ENCODE measurements at regions not wholly inside any gene's neighbourhood (a gene's known extent, or its start where the extent isn't known, plus 50 kb on each side); places are given as distances from the start of the nearest gene placed in this dataset.

DNA sequence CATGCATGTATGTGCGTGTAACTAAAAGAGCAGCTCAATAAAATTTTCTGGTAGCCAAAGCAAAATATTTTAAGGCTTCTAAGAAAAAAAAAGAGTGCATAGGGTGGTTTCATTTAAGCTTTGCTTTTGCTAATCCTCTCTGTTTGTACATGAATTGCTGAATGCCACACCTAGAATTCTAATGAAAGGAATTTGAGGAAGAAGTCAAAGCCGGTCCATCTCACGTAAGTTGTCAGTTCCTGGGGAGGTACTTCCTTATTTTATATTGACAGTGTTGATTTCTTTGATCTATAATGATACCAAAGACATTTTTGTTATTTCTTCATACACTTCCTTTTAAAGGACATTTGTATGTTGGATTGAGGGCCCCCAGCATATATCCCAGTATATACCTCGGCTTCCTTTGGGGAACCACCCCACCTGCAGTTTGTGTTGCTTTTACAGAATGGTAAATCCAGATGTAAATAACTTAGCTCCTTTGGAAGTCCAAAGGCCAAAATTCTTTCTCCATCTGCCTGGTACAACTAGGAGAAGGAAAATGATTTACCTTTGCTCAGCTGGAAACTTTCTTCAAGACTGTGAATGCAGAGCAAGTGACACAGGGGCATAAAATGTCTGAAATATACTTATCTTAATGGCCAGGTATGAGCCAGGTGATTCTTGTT is 420.9 kb upstream of the ATP2B1 start:
- Histone ChIP-seq H3K4me1 (no peaks in the 10 kb centered on the region), H3K4me3 (replicated peaks in 1 of 3) (no peak overlapping the region), H3K9me3 (no peaks in the 10 kb centered on the region), H3K27ac (no peak overlapping the region), H3K36me3 (no peaks in the 10 kb centered on the region), H3K27me3 (no peaks in the 10 kb centered on the region)
- WGBS, 2 donors: 89 to 90% methylated on average over 4 of the region's 4 CpGs
- no peak for TF ChIP-seq POLR2A (IDR thresholded peaks at IDR 0.05)
- TF ChIP-seq, protein P1, sequence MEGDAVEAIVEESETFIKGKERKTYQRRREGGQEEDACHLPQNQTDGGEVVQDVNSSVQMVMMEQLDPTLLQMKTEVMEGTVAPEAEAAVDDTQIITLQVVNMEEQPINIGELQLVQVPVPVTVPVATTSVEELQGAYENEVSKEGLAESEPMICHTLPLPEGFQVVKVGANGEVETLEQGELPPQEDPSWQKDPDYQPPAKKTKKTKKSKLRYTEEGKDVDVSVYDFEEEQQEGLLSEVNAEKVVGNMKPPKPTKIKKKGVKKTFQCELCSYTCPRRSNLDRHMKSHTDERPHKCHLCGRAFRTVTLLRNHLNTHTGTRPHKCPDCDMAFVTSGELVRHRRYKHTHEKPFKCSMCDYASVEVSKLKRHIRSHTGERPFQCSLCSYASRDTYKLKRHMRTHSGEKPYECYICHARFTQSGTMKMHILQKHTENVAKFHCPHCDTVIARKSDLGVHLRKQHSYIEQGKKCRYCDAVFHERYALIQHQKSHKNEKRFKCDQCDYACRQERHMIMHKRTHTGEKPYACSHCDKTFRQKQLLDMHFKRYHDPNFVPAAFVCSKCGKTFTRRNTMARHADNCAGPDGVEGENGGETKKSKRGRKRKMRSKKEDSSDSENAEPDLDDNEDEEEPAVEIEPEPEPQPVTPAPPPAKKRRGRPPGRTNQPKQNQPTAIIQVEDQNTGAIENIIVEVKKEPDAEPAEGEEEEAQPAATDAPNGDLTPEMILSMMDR (IDR thresholded peaks at IDR 0.05): no peak
- no peak for DNase-seq
- intact Hi-C loops (cut with DNase I): no loop called here

DNA sequence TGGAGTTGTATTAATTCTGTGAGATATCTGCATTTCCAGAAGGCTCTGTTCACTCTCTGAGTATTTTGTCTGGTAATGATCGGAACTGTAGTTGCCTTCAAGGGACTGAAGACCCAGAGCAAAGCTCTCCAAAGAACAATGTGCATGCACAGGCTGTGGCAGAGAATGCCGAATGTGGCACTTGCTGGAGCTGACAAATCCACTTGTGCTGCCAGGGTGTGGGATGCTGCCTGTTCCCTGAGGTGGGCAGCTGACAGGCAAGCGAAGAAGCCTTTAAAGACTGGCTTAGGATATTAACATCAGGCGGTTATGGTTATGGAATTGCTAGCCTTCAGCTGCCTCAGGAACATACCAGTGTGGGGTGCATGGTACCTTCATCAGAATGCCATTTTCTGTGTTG is 419.9 kb upstream of the ATP2B1 start:
- Histone ChIP-seq H3K4me3 (replicated peaks in 1 of 3) (no peak overlapping the region), H3K4me1 (no peaks in the 10 kb centered on the region), H3K27me3 (no peaks in the 10 kb centered on the region), H3K36me3 (no peaks in the 10 kb centered on the region), H3K9me3 (no peaks in the 10 kb centered on the region), H3K27ac (no peak overlapping the region)
- DNase-seq: no peak
- TF ChIP-seq, protein P1 (IDR thresholded peaks at IDR 0.05): no peak
- TF ChIP-seq POLR2A (IDR thresholded peaks at IDR 0.05): no peak
- intact Hi-C loops (cut with DNase I): no loop called here
- 83 to 85% methylated on average over 4 of the region's 4 CpGs for WGBS, 2 donors

DNA sequence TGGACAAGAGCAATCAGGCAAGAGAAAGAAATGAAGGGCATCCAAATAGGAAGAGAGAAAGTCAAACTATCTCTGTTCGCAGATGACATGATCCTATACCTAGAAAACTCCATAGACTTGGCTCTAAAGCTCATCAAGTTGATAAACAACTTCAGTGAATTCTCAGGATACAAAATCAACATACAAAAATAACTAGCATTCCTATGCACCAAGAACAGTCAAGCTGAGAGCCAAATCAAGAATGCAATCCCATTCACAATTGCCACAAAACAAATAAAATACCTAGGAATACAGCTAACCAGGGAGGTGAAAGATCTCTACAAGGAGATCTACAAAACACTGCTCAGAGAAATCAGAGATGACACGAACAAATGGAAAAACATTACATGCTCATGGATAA is 417.5 kb upstream of the ATP2B1 start:
- Histone ChIP-seq H3K4me3 (replicated peaks in 1 of 3) (no peak overlapping the region), H3K27ac (no peak overlapping the region), H3K9me3 (no peaks in the 10 kb centered on the region), H3K27me3 (no peaks in the 10 kb centered on the region), H3K4me1 (no peaks in the 10 kb centered on the region), H3K36me3 (no peaks in the 10 kb centered on the region)
- WGBS, 2 donors: 49 to 55% methylated on average over 2 of the region's 2 CpGs
- no peak for DNase-seq
- intact Hi-C loops (cut with DNase I): no loop called here
- TF ChIP-seq, protein P1 (IDR thresholded peaks at IDR 0.05): no peak
- TF ChIP-seq POLR2A (IDR thresholded peaks at IDR 0.05): no peak

DNA sequence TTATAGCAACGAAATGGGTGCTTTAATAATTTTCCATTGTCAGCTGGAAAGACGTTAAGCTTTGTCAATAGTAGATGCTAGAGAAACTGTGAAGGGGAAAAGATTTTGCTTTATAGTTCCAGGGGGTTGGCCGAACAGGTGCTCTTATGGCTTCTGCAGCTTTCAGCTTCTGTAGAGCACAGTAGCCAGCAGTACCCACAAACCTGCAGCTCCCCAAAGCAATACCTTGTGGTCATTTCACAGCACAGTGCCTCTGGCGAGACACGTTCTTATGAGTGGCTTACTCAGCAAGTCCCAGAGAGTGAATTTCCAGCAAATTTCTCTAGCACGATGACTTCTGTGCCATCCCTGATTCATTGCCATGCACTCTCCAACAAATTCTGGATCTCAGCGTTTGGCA is 416.3 kb upstream of the ATP2B1 start:
- Histone ChIP-seq H3K27ac (no peak overlapping the region), H3K36me3 (no peaks in the 10 kb centered on the region), H3K4me3 (replicated peaks in 1 of 3) (no peak overlapping the region), H3K9me3 (no peaks in the 10 kb centered on the region), H3K4me1 (no peaks in the 10 kb centered on the region), H3K27me3 (no peaks in the 10 kb centered on the region)
- intact Hi-C loops (cut with DNase I): no loop called here
- 87 to 88% methylated on average over 7 of the region's 7 CpGs for WGBS, 2 donors
- no peak for DNase-seq
- no peak for TF ChIP-seq POLR2A (IDR thresholded peaks at IDR 0.05)
- TF ChIP-seq, protein P1 (IDR thresholded peaks at IDR 0.05): no peak

DNA sequence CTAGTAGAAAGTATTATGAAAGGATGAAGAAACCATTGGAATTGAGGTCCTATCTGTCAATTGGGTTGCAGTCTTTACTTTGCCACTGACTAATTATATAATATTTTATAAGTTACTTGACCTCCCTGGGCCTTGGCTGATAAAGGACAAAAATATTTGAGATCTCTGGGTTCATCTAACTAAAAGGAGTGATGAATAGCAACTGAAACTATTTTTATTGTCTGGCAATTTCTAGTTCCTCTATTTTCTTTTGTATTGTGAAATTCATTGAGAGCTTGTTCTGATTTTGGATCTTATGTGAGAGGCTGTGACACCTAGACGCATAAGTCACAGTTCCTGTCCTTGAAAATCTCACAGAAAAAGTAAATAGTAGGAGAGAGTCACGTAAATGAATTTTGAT is 415.7 kb upstream of the ATP2B1 start:
- Histone ChIP-seq H3K36me3 (no peaks in the 10 kb centered on the region), H3K4me3 (replicated peaks in 1 of 3) (no peak overlapping the region), H3K4me1 (no peaks in the 10 kb centered on the region), H3K9me3 (no peaks in the 10 kb centered on the region), H3K27me3 (no peaks in the 10 kb centered on the region), H3K27ac (no peak overlapping the region)
- no peak for DNase-seq
- 81 to 84% methylated on average over 2 of the region's 2 CpGs for WGBS, 2 donors
- intact Hi-C loops (cut with DNase I): no loop called here
- no peak for TF ChIP-seq POLR2A (IDR thresholded peaks at IDR 0.05)
- TF ChIP-seq, protein P1 (IDR thresholded peaks at IDR 0.05): no peak

Measured in thyroid gland (tissue), 4 donors.